Gastrocnemius medialis (tissue), 4 donors: ENCODE measurements at regions not wholly inside any gene's neighbourhood (a gene's known extent, or its start where the extent isn't known, plus 50 kb on each side); places are given as distances from the start of the nearest gene placed in this dataset.

Experiments
- POLR2A ChIP-seq, 2 donors: fragments of 450-650 bp; IDR thresholded peaks; one replicate each; pipeline ENCODE4 v1.6.1; 2017; ENCODE audit warnings: antibody characterized with exemption in 2 of 2, mild to moderate bottlenecking in 2 of 2, moderate library complexity in 2 of 2
- TF ChIP-seq, protein P1 (sequence below), 5 experiments: fragments of 450-650 bp in 3 of 5; fragments of 200-600 bp in 2 of 5; sonication (generic) in 2 of 5; IDR thresholded peaks in 4 of 5; conservative IDR thresholded peaks in 1 of 5; 1 replicate in 4 of 5; 2 replicates in 1 of 5; pipeline ENCODE4 v1.5.1; 2016 to 2019; ENCODE audit warnings: antibody characterized with exemption in 5 of 5, mild to moderate bottlenecking in 3 of 5, moderate library complexity in 3 of 5

DNA sequence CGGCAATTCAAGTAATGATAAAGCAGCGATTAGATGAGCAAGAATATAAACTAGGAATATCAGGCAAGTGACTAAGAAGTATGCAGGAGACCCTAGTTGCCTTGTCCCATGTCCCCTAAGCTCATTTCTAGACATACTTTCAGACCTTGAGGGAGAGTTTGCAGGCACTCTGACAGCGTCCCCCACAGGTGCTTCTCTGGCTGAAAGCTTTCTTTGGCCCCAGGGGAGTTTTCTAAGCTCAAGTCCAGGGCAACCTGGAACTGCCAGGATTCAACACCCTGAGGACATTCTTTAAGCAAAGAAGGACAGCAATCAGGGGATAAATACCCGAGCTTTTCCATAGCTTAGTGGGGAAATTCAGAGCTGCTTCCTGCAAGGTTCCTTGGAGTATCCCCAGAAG lies 308.1 kb upstream of the CHST9 start:
- TF ChIP-seq, protein P1, sequence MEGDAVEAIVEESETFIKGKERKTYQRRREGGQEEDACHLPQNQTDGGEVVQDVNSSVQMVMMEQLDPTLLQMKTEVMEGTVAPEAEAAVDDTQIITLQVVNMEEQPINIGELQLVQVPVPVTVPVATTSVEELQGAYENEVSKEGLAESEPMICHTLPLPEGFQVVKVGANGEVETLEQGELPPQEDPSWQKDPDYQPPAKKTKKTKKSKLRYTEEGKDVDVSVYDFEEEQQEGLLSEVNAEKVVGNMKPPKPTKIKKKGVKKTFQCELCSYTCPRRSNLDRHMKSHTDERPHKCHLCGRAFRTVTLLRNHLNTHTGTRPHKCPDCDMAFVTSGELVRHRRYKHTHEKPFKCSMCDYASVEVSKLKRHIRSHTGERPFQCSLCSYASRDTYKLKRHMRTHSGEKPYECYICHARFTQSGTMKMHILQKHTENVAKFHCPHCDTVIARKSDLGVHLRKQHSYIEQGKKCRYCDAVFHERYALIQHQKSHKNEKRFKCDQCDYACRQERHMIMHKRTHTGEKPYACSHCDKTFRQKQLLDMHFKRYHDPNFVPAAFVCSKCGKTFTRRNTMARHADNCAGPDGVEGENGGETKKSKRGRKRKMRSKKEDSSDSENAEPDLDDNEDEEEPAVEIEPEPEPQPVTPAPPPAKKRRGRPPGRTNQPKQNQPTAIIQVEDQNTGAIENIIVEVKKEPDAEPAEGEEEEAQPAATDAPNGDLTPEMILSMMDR (IDR thresholded peaks at IDR 0.05 in 4 of 5, conservative IDR thresholded peaks at IDR 0.05 in 1 of 5) = no peak
- no peak for TF ChIP-seq POLR2A (IDR thresholded peaks at IDR 0.05)
